Neural cell (in vitro differentiated cells): ENCODE measurements at regions not wholly inside any gene's neighbourhood (a gene's known extent, or its start where the extent isn't known, plus 50 kb on each side); places are given as distances from the start of the nearest gene placed in this dataset.

ENCODE experiments used
- H2AFZ ChIP-seq: fragments of 200-600, 300-800 bp; sonication (generic), shearing (Covaris generic); 2 replicates; pipeline ENCODE4 v1.6.0; 2014; ENCODE audit warnings: low read depth, mild to moderate bottlenecking, antibody characterized with exemption, low read length, moderate library complexity
- H3F3A ChIP-seq: fragments of 200-600 bp; shearing (Covaris generic); 2 replicates; pipeline ENCODE4 v1.6.1; 2016; ENCODE audit warnings: mild to moderate bottlenecking, moderate library complexity, mixed read lengths, antibody characterized with exemption, low read length; ENCODE audit not compliant: insufficient read depth, poor library complexity, severe bottlenecking
- H3K27ac ChIP-seq: fragments of 200-600, 300-800 bp; sonication (generic), shearing (Covaris generic); 2 replicates; pipeline ENCODE4 v1.5.1; 2014; ENCODE audit warnings: mild to moderate bottlenecking, low read length, moderate library complexity
- H3K27me3 ChIP-seq: fragments of 300-800, 200-600 bp; sonication (generic), shearing (Covaris generic); 2 replicates; pipeline ENCODE4 v1.6.0; 2014; ENCODE audit warnings: mild to moderate bottlenecking, low read depth, low read length, moderate library complexity; ENCODE audit not compliant: insufficient read depth
- H3K36me3 ChIP-seq: fragments of 300-800, 200-600 bp; sonication (generic), shearing (Covaris generic); 2 replicates; pipeline ENCODE4 v1.5.1; 2014; ENCODE audit warnings: mild to moderate bottlenecking, antibody characterized with exemption, low read length, moderate library complexity; ENCODE audit not compliant: insufficient read depth
- H3K4me2 ChIP-seq: fragments of 300-800, 200-600 bp; sonication (generic), shearing (Covaris generic); 2 replicates; pipeline ENCODE4 v1.6.0; 2014; ENCODE audit warnings: mild to moderate bottlenecking, low read length
- H3K4me3 ChIP-seq: fragments of 300-800, 200-600 bp; sonication (generic), shearing (Covaris generic); 2 replicates; pipeline ENCODE4 v1.5.1; 2014; ENCODE audit warnings: mild to moderate bottlenecking, low read length, moderate library complexity
- H3K79me2 ChIP-seq: fragments of 200-600 bp; shearing (Covaris generic); replicated peaks from 2 replicates; pipeline ENCODE4 v1.6.0; 2014; ENCODE audit warnings: mild to moderate bottlenecking, low read length, moderate library complexity; ENCODE audit not compliant: insufficient read depth
- H3K9ac ChIP-seq: fragments of 300-800, 200-600 bp; sonication (generic), shearing (Covaris generic); 2 replicates; pipeline ENCODE4 v1.6.1; 2016; ENCODE audit warnings: mild to moderate bottlenecking, low read length, mixed read lengths
- H3K9me2 ChIP-seq: fragments of 200-600 bp; shearing (Covaris generic); 2 replicates; pipeline ENCODE4 v1.6.1; 2016; ENCODE audit warnings: mild to moderate bottlenecking, low read length, mixed read lengths; ENCODE audit not compliant: insufficient read depth
- H3K9me3 ChIP-seq: fragments of 200-600, 300-800 bp; sonication (generic), shearing (Covaris generic); 2 replicates; pipeline ENCODE4 v1.6.1; 2016; ENCODE audit warnings: mild to moderate bottlenecking, mixed run types, low read length, moderate library complexity, mixed read lengths
- H4K20me1 ChIP-seq: fragments of 200-600 bp; shearing (Covaris generic); 2 replicates; pipeline ENCODE4 v1.6.1; 2016; ENCODE audit warnings: mild to moderate bottlenecking, mixed run types; ENCODE audit not compliant: insufficient read depth
- CTCF ChIP-seq: fragments of 450-650 bp; IDR thresholded peaks from 2 replicates; pipeline ENCODE4 v1.5.1; 2014; ENCODE audit warnings: antibody characterized with exemption, mild to moderate bottlenecking, moderate library complexity; ENCODE audit not compliant: poor library complexity, severe bottlenecking
- EP300 ChIP-seq: fragments of 450-650 bp; conservative IDR thresholded peaks from 2 replicates; pipeline ENCODE4 v1.6.1; 2014; ENCODE audit warnings: antibody characterized with exemption, mild to moderate bottlenecking, moderate library complexity; ENCODE audit not compliant: poor library complexity, severe bottlenecking
- EZH2 ChIP-seq: fragments of 200-600, 300-800 bp; shearing (Covaris generic), sonication (generic); IDR thresholded peaks from 2 replicates; pipeline ENCODE4 v1.6.1; 2014; ENCODE audit warnings: antibody characterized with exemption, low read length, borderline replicate concordance, mild to moderate bottlenecking; ENCODE audit not compliant: insufficient read depth, poor library complexity, severe bottlenecking
- MXI1 ChIP-seq: fragments of 450-650 bp; conservative IDR thresholded peaks from 2 replicates; pipeline ENCODE4 v1.6.1; 2014; ENCODE audit warnings: antibody characterized with exemption, mild to moderate bottlenecking; ENCODE audit not compliant: poor library complexity, severe bottlenecking
- POLR2AphosphoS5 ChIP-seq: IDR thresholded peaks from 2 replicates; pipeline ENCODE4 v1.6.1; 2012
- RAD21 ChIP-seq: fragments of 450-650 bp; conservative IDR thresholded peaks from 2 replicates; pipeline ENCODE4 v1.6.1; 2014; ENCODE audit warnings: antibody characterized with exemption, mild to moderate bottlenecking, moderate library complexity
- SMC3 ChIP-seq: fragments of 450-650 bp; conservative IDR thresholded peaks from 2 replicates; pipeline ENCODE4 v1.6.1; 2014; ENCODE audit warnings: antibody characterized with exemption, mild to moderate bottlenecking, moderate library complexity; ENCODE audit not compliant: poor library complexity
- TAF1 ChIP-seq: IDR thresholded peaks from 2 replicates; pipeline ENCODE4 v1.6.1; 2012; ENCODE audit warnings: low read depth
- TF ChIP-seq, protein P1 (sequence below): IDR thresholded peaks from 2 replicates; pipeline ENCODE4 v1.6.1; 2012; ENCODE audit warnings: borderline replicate concordance

DNA sequence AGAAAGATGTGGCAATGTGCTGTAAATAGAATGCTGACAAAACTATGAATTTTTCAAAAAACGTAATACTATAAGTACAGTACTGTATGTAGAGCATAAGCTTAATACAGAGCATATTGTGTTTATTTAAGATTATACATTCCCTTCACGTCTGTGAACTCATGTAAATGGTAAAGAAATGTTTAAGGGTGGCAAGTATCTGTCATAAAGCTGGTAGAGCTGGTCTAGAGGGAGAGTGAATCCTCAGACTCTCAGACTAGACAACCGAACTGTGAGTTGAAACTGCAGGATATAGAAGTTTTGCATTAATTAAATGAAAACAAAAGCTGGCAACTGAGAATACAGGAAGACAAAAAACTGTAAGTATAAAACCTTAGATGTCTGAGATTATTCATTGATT lies 87.3 kb upstream of the ANXA1 start:
- Histone ChIP-seq H3K4me2 (no peak overlapping the region), H3K79me2 (no peaks in the 10 kb centered on the region), H3K4me3 (no peak overlapping the region), H3K9ac (no peak overlapping the region), H3K36me3 (no peaks in the 10 kb centered on the region), H2AFZ (no peak overlapping the region), H3K27me3 (no peaks in the 10 kb centered on the region), H3K9me3 (no peaks in the 10 kb centered on the region), H3F3A (no peaks in the 10 kb centered on the region), H3K9me2 (no peaks in the 10 kb centered on the region), H3K27ac (no peak overlapping the region), H4K20me1 (no peaks in the 10 kb centered on the region)
- TF ChIP-seq EP300 (no peak), TAF1 (no peak), CTCF (no peak), RAD21 (no peak), EZH2 (no peak), MXI1 (no peak), SMC3 (no peak)
- TF ChIP-seq, protein P1, sequence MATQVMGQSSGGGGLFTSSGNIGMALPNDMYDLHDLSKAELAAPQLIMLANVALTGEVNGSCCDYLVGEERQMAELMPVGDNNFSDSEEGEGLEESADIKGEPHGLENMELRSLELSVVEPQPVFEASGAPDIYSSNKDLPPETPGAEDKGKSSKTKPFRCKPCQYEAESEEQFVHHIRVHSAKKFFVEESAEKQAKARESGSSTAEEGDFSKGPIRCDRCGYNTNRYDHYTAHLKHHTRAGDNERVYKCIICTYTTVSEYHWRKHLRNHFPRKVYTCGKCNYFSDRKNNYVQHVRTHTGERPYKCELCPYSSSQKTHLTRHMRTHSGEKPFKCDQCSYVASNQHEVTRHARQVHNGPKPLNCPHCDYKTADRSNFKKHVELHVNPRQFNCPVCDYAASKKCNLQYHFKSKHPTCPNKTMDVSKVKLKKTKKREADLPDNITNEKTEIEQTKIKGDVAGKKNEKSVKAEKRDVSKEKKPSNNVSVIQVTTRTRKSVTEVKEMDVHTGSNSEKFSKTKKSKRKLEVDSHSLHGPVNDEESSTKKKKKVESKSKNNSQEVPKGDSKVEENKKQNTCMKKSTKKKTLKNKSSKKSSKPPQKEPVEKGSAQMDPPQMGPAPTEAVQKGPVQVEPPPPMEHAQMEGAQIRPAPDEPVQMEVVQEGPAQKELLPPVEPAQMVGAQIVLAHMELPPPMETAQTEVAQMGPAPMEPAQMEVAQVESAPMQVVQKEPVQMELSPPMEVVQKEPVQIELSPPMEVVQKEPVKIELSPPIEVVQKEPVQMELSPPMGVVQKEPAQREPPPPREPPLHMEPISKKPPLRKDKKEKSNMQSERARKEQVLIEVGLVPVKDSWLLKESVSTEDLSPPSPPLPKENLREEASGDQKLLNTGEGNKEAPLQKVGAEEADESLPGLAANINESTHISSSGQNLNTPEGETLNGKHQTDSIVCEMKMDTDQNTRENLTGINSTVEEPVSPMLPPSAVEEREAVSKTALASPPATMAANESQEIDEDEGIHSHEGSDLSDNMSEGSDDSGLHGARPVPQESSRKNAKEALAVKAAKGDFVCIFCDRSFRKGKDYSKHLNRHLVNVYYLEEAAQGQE, result no peak

GRCh38 chr9:73061146-73061545 lies 90.5 kb upstream of the ANXA1 start:
- Histone ChIP-seq H3K9me3 (no peaks in the 10 kb centered on the region), H3K27me3 (no peaks in the 10 kb centered on the region), H3K4me3 (no peak overlapping the region), H2AFZ (no peak overlapping the region), H4K20me1 (no peaks in the 10 kb centered on the region), H3F3A (no peaks in the 10 kb centered on the region), H3K27ac (no peak overlapping the region), H3K4me2 (no peak overlapping the region), H3K9ac (no peak overlapping the region), H3K79me2 (no peaks in the 10 kb centered on the region), H3K36me3 (no peaks in the 10 kb centered on the region), H3K9me2 (no peaks in the 10 kb centered on the region)
- TF ChIP-seq EZH2, result no peak
- no peak for TF ChIP-seq RAD21
- TF ChIP-seq CTCF, result no peak
- TF ChIP-seq POLR2AphosphoS5, result no peak
- TF ChIP-seq SMC3, result no peak
- no peak for TF ChIP-seq EP300
- TF ChIP-seq, protein P1, result no peak
- no peak for TF ChIP-seq MXI1
- TF ChIP-seq TAF1, result no peak
